Transverse colon (tissue), 3 donors: ENCODE measurements at regions not wholly inside any gene's neighbourhood (a gene's known extent, or its start where the extent isn't known, plus 50 kb on each side); places are given as distances from the start of the nearest gene placed in this dataset.

Source experiments
- CTCF ChIP-seq, 5 experiments: fragments of 200-600 bp in 3 of 5; fragments of 450-650 bp in 2 of 5; sonication (generic) in 3 of 5; IDR thresholded peaks; 1 replicate in 2 of 5; 2 replicates in 3 of 5; pipeline ENCODE4 v1.5.1; 2016 to 2017; ENCODE audit warnings: antibody characterized with exemption in 5 of 5, inconsistent platforms in 3 of 5, mild to moderate bottlenecking in 2 of 5, moderate library complexity in 1 of 5
- EP300 ChIP-seq: sonication (generic); formaldehyde crosslinking; IDR thresholded peaks from one replicate; pipeline ENCODE4 v1.6.1; 2017; ENCODE audit warnings: antibody characterized with exemption, low read depth

- TF ChIP-seq EP300 (no peak), CTCF (IDR thresholded peaks at IDR 0.05) (no peak)
These were observed 90.7 kb upstream of the GOLIM4 start for GRCh38 chr3:168186293-168186983.
